ENCODE measurements at regions not wholly inside any gene's neighbourhood (a gene's known extent, or its start where the extent isn't known, plus 50 kb on each side); places are given as distances from the start of the nearest gene placed in this dataset.

DNA sequence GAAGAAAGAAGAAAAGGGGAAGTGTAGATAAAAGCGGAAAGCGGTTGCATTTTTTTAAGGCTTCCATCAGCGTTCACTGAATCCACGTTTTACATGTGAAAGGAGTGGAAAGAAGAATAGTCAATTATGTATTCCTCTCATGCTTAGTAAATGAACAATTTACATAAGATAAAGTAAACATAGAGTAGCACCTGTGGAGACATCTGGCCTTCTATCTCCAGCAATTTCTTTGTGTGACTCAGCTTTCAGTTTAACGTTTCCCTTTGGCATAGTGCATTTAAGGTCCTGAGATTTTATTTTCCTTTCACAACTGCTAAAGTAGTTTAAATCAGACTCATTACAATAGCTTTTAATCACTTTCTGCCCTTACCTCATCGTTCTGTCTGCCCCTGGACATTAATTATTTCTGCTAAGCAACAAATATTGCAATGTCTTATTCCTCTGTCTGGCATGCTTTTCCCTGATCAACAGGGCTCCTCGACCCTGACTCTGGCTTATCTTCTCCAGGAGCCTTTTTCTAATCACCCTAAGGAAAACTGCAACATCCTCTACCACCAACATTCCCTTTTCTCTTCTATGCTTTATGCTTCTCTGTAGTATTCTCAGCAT, 383.5 kb upstream of the VWC2 start:
- Histone ChIP-seq H3K27me3 (ENCODE audit: control insufficient read depth, insufficient read depth, low read length) (no peaks in the 10 kb centered on the region), H3K36me3 (ENCODE audit: control insufficient read depth, low read depth, low read length) (no peaks in the 10 kb centered on the region), H3K9ac (ENCODE audit: low read length) (no peak overlapping the region), H3K4me1 (ENCODE audit: control insufficient read depth, low read depth, low read length) (peaks cover 3% of the 10 kb centered on the region), H3K27ac (ENCODE audit: low read length) (no peak overlapping the region), H3K4me3 (ENCODE audit: low read length) (no peak overlapping the region), H3K9me3 (ENCODE audit: control insufficient read depth, low read depth, low read length) (no peaks in the 10 kb centered on the region)

DNA sequence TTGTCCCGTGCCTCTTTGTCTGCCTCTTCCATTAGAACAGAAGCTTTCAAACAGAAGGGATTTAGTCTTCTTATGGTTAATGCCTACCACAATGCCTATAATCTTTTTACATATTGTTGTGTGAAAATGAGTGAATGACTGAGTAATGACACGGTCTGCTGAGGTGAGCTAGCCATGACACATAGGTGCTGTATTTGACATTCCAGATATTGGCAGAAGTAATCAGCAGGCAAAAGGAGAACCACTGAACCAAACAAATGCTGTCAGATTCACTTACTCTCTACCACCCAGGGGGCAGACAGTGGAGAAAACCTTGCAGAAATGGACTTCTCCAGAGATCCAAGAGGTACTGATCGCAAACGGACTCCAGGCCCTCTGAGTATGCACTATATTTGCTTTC, 377.2 kb upstream of the VWC2 start:
- H3K36me3 ChIP-seq (ENCODE audit: control insufficient read depth, low read depth, low read length) = no peaks in the 10 kb centered on the region

DNA sequence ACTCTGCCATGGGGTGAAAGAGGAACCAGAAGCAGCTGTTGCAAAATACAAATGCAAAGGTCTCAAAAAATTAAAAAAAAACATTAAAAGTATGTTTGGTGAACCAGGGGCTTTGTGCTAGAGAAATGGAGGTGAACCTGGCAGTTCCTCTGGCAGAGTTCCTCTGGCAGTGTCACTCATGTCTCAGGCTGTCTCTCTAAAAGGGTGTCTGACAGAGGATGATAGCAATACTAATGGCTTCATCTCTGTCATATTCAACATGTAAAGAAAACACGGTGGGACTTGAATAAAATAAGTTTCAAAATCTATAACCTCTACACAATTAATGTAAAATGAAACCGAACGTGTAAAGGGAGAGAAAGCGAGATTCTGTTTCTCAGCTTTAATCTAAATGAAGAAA, 375.7 kb upstream of the VWC2 start:
- H3K4me1 ChIP-seq (ENCODE audit: control insufficient read depth, low read depth, low read length) = no peaks in the 10 kb centered on the region
- no peaks in the 10 kb centered on the region for H3K36me3 ChIP-seq (ENCODE audit: control insufficient read depth, low read depth, low read length)
- H3K9ac ChIP-seq (ENCODE audit: low read length) = no peak overlapping the region
- no peaks in the 10 kb centered on the region for H3K27me3 ChIP-seq (ENCODE audit: control insufficient read depth, insufficient read depth, low read length)
- no peak overlapping the region for H3K4me3 ChIP-seq (ENCODE audit: low read length)
- no peaks in the 10 kb centered on the region for H3K9me3 ChIP-seq (ENCODE audit: control insufficient read depth, low read depth, low read length)
- no peak overlapping the region for H3K27ac ChIP-seq (ENCODE audit: low read length)

More for the DNA sequence above, 377.2 kb upstream of the VWC2 start:
- H3K4me1 ChIP-seq (ENCODE audit: control insufficient read depth, low read depth, low read length) = no peaks in the 10 kb centered on the region
- H3K9ac ChIP-seq (ENCODE audit: low read length) = no peak overlapping the region
- no peak overlapping the region for H3K4me3 ChIP-seq (ENCODE audit: low read length)
- H3K27ac ChIP-seq (ENCODE audit: low read length) = no peak overlapping the region
- no peaks in the 10 kb centered on the region for H3K9me3 ChIP-seq (ENCODE audit: control insufficient read depth, low read depth, low read length)
- no peaks in the 10 kb centered on the region for H3K27me3 ChIP-seq (ENCODE audit: control insufficient read depth, insufficient read depth, low read length)

DNA sequence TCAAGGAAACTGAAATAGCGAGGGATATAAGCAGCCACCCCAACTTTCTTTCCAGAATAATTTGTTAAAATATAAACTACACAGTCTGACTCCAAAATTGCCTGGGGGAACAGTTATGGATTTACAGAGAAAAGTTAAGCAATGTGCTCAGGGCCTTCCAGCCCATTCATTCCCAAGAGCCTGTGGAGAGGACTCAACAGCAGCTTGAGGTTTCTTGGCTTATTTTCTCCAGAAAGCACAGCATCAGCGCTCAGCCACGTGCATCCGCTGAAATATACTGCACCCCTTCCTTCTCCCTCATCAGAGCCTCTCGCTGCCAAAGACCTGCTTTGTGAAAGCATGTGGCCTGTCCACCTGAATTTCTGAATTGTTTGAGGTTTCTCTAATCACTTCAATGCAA, 375.2 kb upstream of the VWC2 start:
- Histone ChIP-seq H3K4me1 (ENCODE audit: control insufficient read depth, low read depth, low read length) (no peaks in the 10 kb centered on the region), H3K27me3 (ENCODE audit: control insufficient read depth, insufficient read depth, low read length) (no peaks in the 10 kb centered on the region), H3K9ac (ENCODE audit: low read length) (no peak overlapping the region), H3K9me3 (ENCODE audit: control insufficient read depth, low read depth, low read length) (no peaks in the 10 kb centered on the region), H3K36me3 (ENCODE audit: control insufficient read depth, low read depth, low read length) (no peaks in the 10 kb centered on the region), H3K27ac (ENCODE audit: low read length) (no peak overlapping the region), H3K4me3 (ENCODE audit: low read length) (no peak overlapping the region)

DNA sequence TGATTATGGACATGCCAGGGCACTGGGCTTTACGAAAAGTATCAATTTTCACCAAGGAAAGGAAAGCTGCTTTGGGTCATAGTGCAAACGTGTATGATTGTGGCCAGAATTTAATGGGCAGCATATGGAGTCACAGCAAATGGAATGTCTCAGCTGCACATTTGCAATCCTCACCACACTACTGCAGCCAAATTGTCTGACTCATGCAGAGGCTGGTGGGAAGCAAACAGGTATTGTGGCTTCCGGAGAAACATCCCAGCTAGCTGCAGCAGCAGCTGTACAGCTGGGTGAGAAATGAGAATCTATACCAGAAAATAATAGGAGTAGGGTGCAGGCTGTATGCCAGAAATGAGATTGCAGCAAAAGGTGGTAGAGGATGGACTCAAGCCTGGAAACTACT, 374.7 kb upstream of the VWC2 start:
- Histone ChIP-seq H3K9ac (ENCODE audit: low read length) (no peak overlapping the region), H3K36me3 (ENCODE audit: control insufficient read depth, low read depth, low read length) (no peaks in the 10 kb centered on the region), H3K4me3 (ENCODE audit: low read length) (no peak overlapping the region), H3K9me3 (ENCODE audit: control insufficient read depth, low read depth, low read length) (no peaks in the 10 kb centered on the region), H3K4me1 (ENCODE audit: control insufficient read depth, low read depth, low read length) (no peaks in the 10 kb centered on the region), H3K27me3 (ENCODE audit: control insufficient read depth, insufficient read depth, low read length) (no peaks in the 10 kb centered on the region), H3K27ac (ENCODE audit: low read length) (no peak overlapping the region)

DNA sequence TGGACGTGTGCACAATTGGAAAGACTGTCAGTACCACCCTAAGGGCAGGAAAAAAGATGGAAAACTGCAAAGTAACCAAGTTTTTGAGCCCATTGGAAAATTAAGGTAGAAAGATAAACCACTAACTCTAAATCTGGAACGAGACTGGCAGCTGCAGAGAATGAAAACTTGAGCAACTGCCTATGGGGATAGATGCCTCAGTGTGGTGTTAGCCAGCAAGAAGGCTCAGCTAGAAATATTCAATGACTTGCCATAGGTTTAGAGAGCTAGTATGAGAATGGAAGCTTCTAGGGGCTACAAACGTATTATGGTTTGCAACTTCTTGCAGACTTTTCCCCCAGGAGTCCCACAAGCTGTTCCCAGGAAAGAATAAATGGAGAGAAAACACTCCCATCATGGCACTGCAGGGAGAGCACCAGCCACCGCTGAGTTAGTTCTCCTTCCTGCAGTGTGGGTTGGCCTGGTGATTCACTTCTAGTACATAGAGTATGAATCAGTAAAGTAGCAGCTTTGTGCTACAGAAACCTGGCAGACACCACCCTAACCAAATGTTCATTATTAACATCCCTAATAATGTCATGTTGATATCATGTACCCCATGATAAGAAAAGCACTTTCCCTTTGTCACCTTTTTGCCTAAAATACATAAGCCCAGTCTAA, 372.4 kb upstream of the VWC2 start:
- no peaks in the 10 kb centered on the region for H3K9me3 ChIP-seq (ENCODE audit: control insufficient read depth, low read depth, low read length)
- H3K4me3 ChIP-seq (ENCODE audit: low read length) = no peak overlapping the region
- no peaks in the 10 kb centered on the region for H3K36me3 ChIP-seq (ENCODE audit: control insufficient read depth, low read depth, low read length)
- H3K9ac ChIP-seq (ENCODE audit: low read length) = no peak overlapping the region
- no peak overlapping the region for H3K27ac ChIP-seq (ENCODE audit: low read length)
- no peaks in the 10 kb centered on the region for H3K4me1 ChIP-seq (ENCODE audit: control insufficient read depth, low read depth, low read length)
- H3K27me3 ChIP-seq (ENCODE audit: control insufficient read depth, insufficient read depth, low read length) = no peaks in the 10 kb centered on the region

DNA sequence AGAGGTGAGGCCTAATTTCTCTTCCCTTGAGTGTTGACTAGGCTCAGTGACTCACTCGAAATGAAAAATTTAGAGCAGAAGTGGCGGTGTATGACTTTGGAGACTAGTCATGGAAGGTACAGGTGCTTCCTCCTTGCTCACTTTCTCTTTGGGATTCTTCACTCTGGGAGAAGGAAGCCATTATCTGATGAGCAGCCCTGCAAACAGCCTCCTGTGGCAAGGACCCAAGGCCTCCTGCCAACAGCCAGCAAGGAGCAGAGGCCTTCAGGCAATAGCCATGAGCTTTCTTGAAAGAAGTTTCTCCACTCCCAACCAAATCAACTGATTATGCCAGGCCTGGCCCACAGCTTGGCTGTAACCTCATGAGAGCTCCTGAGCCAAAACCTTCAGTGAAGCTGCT, 369.6 kb upstream of the VWC2 start:
- Histone ChIP-seq H3K9me3 (ENCODE audit: control insufficient read depth, low read depth, low read length) (no peaks in the 10 kb centered on the region), H3K27ac (ENCODE audit: low read length) (no peak overlapping the region), H3K36me3 (ENCODE audit: control insufficient read depth, low read depth, low read length) (no peaks in the 10 kb centered on the region), H3K4me3 (ENCODE audit: low read length) (no peak overlapping the region), H3K27me3 (ENCODE audit: control insufficient read depth, insufficient read depth, low read length) (no peaks in the 10 kb centered on the region), H3K9ac (ENCODE audit: low read length) (no peak overlapping the region), H3K4me1 (ENCODE audit: control insufficient read depth, low read depth, low read length) (no peaks in the 10 kb centered on the region)

DNA sequence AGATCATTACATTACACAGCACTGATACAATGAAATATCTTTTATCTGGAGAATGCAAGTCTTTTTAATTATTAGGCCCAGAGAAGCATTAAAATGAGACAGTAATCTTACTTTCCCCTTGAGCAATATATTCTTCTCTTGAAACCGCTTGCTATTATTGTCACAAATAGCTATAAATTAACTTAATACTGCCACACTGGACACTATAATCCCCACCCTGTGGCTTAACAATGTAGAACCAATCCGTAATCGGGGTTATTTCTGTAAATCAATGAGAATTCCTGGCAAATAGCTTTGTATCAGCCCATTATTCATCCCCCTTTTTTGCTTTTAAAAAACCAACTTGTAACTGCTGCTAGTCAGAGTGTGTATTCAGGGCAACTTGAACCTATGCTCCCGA, 366.2 kb upstream of the VWC2 start:
- H3K9ac ChIP-seq (ENCODE audit: low read length) = no peak overlapping the region
- H3K4me3 ChIP-seq (ENCODE audit: low read length) = no peak overlapping the region
- no peaks in the 10 kb centered on the region for H3K4me1 ChIP-seq (ENCODE audit: control insufficient read depth, low read depth, low read length)
- no peaks in the 10 kb centered on the region for H3K27me3 ChIP-seq (ENCODE audit: control insufficient read depth, insufficient read depth, low read length)
- no peaks in the 10 kb centered on the region for H3K36me3 ChIP-seq (ENCODE audit: control insufficient read depth, low read depth, low read length)
- H3K9me3 ChIP-seq (ENCODE audit: control insufficient read depth, low read depth, low read length) = no peaks in the 10 kb centered on the region
- H3K27ac ChIP-seq (ENCODE audit: low read length) = no peak overlapping the region

DNA sequence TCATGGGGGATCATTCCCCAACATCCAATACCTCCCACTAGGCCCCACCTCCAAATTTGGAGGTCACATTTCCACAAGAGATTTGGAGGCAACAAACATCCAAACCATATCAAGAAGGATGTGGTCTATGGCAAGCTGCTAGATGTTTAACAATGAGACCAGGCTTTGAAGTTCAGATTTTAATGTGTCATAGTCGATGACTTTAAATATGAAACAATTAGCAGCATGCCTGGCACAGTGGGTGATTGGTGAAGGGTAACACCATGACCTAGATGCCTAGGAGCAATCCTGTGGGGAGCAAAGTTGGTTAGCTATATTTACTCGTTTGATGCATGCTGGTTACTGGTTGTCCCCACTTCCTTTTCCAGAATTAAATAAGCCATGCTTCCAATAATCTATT, 356.4 kb upstream of the VWC2 start:
- no peak overlapping the region for H3K27ac ChIP-seq (ENCODE audit: low read length)
- H3K4me1 ChIP-seq (ENCODE audit: control insufficient read depth, low read depth, low read length) = no peaks in the 10 kb centered on the region
- no peaks in the 10 kb centered on the region for H3K36me3 ChIP-seq (ENCODE audit: control insufficient read depth, low read depth, low read length)
- no peaks in the 10 kb centered on the region for H3K9me3 ChIP-seq (ENCODE audit: control insufficient read depth, low read depth, low read length)
- H3K27me3 ChIP-seq (ENCODE audit: control insufficient read depth, insufficient read depth, low read length) = no peaks in the 10 kb centered on the region
- H3K9ac ChIP-seq (ENCODE audit: low read length) = no peak overlapping the region
- no peak overlapping the region for H3K4me3 ChIP-seq (ENCODE audit: low read length)

DNA sequence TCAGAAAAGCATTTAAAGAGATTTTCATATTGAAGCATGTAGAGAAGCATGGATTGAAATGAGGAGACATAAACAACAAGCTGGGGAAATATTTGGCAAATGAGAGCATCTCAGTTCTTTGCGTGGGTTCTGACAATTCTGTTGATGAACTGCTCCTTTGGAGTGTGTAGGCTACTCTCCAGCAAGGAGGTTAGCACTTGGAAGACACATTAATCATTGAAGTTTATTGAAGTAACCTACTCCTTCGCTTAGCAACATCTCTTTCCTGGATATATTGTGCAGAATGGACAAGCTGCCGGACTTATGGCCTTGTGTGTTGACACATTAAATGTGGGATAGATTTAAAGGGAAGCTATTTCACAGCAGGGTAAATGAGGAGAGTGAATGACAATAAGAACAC, 354.5 kb upstream of the VWC2 start:
- Histone ChIP-seq H3K27ac (ENCODE audit: low read length) (no peak overlapping the region), H3K4me3 (ENCODE audit: low read length) (no peak overlapping the region), H3K36me3 (ENCODE audit: control insufficient read depth, low read depth, low read length) (no peaks in the 10 kb centered on the region), H3K9me3 (ENCODE audit: control insufficient read depth, low read depth, low read length) (no peaks in the 10 kb centered on the region), H3K4me1 (ENCODE audit: control insufficient read depth, low read depth, low read length) (no peaks in the 10 kb centered on the region), H3K9ac (ENCODE audit: low read length) (no peak overlapping the region), H3K27me3 (ENCODE audit: control insufficient read depth, insufficient read depth, low read length) (no peaks in the 10 kb centered on the region)

DNA sequence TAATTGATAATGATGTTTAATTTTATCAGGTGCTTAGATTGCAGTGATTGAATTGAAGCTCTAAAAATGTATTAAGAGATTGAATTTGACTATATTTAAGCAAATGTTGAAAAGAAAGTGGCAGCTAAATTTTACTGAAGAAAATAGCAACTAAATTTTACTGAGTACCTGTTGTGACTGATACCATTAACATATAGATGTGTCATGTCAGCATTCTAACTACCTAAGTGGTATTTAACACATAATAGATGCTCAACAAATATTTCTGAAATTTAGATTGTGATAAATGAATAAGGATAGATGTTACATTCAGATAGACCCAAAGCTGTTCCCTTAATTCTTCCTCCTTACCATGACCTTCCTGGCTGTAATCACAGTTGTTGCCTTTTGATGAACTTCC, 350.9 kb upstream of the VWC2 start:
- H3K4me3 ChIP-seq (ENCODE audit: low read length) = no peak overlapping the region
- H3K9ac ChIP-seq (ENCODE audit: low read length) = no peak overlapping the region
- no peaks in the 10 kb centered on the region for H3K9me3 ChIP-seq (ENCODE audit: control insufficient read depth, low read depth, low read length)
- H3K36me3 ChIP-seq (ENCODE audit: control insufficient read depth, low read depth, low read length) = no peaks in the 10 kb centered on the region
- no peak overlapping the region for H3K27ac ChIP-seq (ENCODE audit: low read length)
- no peaks in the 10 kb centered on the region for H3K4me1 ChIP-seq (ENCODE audit: control insufficient read depth, low read depth, low read length)
- no peaks in the 10 kb centered on the region for H3K27me3 ChIP-seq (ENCODE audit: control insufficient read depth, insufficient read depth, low read length)

DNA sequence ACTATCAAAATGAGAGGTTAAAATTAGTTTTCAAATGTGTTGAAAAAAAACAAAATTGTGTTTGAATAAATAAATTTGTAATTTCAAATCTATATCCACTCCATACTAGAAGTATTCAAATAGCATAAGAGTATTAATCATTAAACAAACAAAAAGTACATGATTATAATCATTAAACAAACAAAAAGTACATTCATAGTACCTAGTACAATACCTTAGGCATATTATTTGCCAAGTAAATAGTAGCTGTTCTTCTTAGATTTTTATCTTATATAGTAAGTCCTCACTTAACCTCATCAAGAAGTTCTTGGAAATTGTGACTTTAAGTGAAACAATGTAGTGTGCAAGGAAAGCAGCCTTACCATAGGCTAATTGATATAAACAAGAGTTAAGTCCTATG, 349.3 kb upstream of the VWC2 start:
- no peaks in the 10 kb centered on the region for H3K27me3 ChIP-seq (ENCODE audit: control insufficient read depth, insufficient read depth, low read length)
- H3K27ac ChIP-seq (ENCODE audit: low read length) = no peak overlapping the region
- no peak overlapping the region for H3K9ac ChIP-seq (ENCODE audit: low read length)
- H3K4me3 ChIP-seq (ENCODE audit: low read length) = no peak overlapping the region
- H3K9me3 ChIP-seq (ENCODE audit: control insufficient read depth, low read depth, low read length) = no peaks in the 10 kb centered on the region
- H3K4me1 ChIP-seq (ENCODE audit: control insufficient read depth, low read depth, low read length) = no peaks in the 10 kb centered on the region
- no peaks in the 10 kb centered on the region for H3K36me3 ChIP-seq (ENCODE audit: control insufficient read depth, low read depth, low read length)

Measured in iPS-18a (cell line).